ENCODE measurements at regions not wholly inside any gene's neighbourhood (a gene's known extent, or its start where the extent isn't known, plus 50 kb on each side); places are given as distances from the start of the nearest gene placed in this dataset.
"Not testable (repeated sequence)": the region's sequence is repeated elsewhere in the genome, so short reads cannot be mapped to it uniquely, and the experiment has no call there.

- TF ChIP-seq CTCF (optimal IDR thresholded peaks at IDR 0.05 in 1 of 3, IDR thresholded peaks at IDR 0.05 in 1 of 3, conservative IDR thresholded peaks at IDR 0.05 in 1 of 3; ENCODE audit: extremely low read depth in 1 of 3, insufficient read depth in 2 of 3, low read length in 3 of 3); EZH2 (IDR thresholded peaks at IDR 0.05; ENCODE audit: low read length): not testable (repeated sequence)
Observed at GRCh38 chr10:47673128-47673527, 90.3 kb downstream of the SYT15B start.

Measured in keratinocyte (primary cell).